MCF 10A (cell line): ENCODE measurements at regions not wholly inside any gene's neighbourhood (a gene's known extent, or its start where the extent isn't known, plus 50 kb on each side); places are given as distances from the start of the nearest gene placed in this dataset.
A peak's percentile ranks its signal among the peaks of the same experiment; 100 is the strongest.
"Not testable (repeated sequence)": the region's sequence is repeated elsewhere in the genome, so short reads cannot be mapped to it uniquely, and the experiment has no call there.

Source experiments
- BruUV-seq: library from RNA; stranded (reverse); fragments of 400-500 nt; replicated peaks from 2 replicates; lab custom pipeline; 2021; lab: Mats Ljungman, UMichigan
- CTCF ChIA-PET: fragments of 300-600 bp; sonication (Branson Sonifier 250); formaldehyde crosslinking; extraction: SDS; loops from one replicate; lab custom pipeline; 2021; ENCODE audit warnings: antibody characterized with exemption, inconsistent platforms; lab: Yijun Ruan, JAX
- POLR2A ChIA-PET: fragments of 300-600, 350-650 bp; sonication (Branson Sonifier 250); formaldehyde crosslinking; extraction: SDS; loops from one replicate; lab custom pipeline; 2020; ENCODE audit warnings: antibody characterized with exemption, inconsistent platforms; lab: Yijun Ruan, JAX
- DNase-seq: peaks from one replicate; pipeline ENCODE4 v3.0.0-alpha.2; 2018; ENCODE audit not compliant: unreplicated experiment
- H3K27ac Mint-ChIP-seq: one replicate; pipeline ENCODE4 v1.8.0; 2022; ENCODE audit warnings: mild to moderate bottlenecking, low read depth, mixed read lengths; ENCODE audit not compliant: unreplicated experiment
- H3K27me3 Mint-ChIP-seq: one replicate; pipeline ENCODE4 v1.8.0; 2022; ENCODE audit warnings: mixed read lengths; ENCODE audit not compliant: insufficient read depth, unreplicated experiment
- H3K36me3 Mint-ChIP-seq: one replicate; pipeline ENCODE4 v1.8.0; 2022; ENCODE audit warnings: mild to moderate bottlenecking, moderate library complexity, mixed read lengths; ENCODE audit not compliant: insufficient read depth, unreplicated experiment
- H3K4me1 Mint-ChIP-seq: one replicate; pipeline ENCODE4 v1.8.0; 2022; ENCODE audit warnings: mixed read lengths; ENCODE audit not compliant: insufficient read depth, unreplicated experiment
- H3K4me3 Mint-ChIP-seq: one replicate; pipeline ENCODE4 v1.8.0; 2022; ENCODE audit warnings: mild to moderate bottlenecking, moderate library complexity, mixed read lengths; ENCODE audit not compliant: unreplicated experiment
- H3K9me3 Mint-ChIP-seq: one replicate; pipeline ENCODE4 v1.8.0; 2022; ENCODE audit warnings: mixed read lengths; ENCODE audit not compliant: unreplicated experiment
- intact Hi-C: fragments of 100-400 bp; cut with micrococcal nuclease; formaldehyde crosslinking; loops from 2 replicates; pipeline ENCODE4 v1.14.1; 2022
- TF ChIP-seq, protein P1 (sequence below): fragments of 200-600 bp; IDR thresholded peaks from one replicate; pipeline ENCODE4 v1.8.0; 2022; ENCODE audit warnings: antibody characterized with exemption, mild to moderate bottlenecking; ENCODE audit not compliant: unreplicated experiment

- Mint-ChIP-seq H3K27ac (no peak overlapping the region), H3K36me3 (no peaks in the 10 kb centered on the region), H3K4me1 (peaks cover 7% of the 10 kb centered on the region), H3K4me3 (no peak overlapping the region), H3K27me3 (no peaks in the 10 kb centered on the region), H3K9me3 (no peaks in the 10 kb centered on the region)
- DNase-seq, result no peak
- BruUV-seq, result no TSS peak
- TF ChIP-seq, protein P1, sequence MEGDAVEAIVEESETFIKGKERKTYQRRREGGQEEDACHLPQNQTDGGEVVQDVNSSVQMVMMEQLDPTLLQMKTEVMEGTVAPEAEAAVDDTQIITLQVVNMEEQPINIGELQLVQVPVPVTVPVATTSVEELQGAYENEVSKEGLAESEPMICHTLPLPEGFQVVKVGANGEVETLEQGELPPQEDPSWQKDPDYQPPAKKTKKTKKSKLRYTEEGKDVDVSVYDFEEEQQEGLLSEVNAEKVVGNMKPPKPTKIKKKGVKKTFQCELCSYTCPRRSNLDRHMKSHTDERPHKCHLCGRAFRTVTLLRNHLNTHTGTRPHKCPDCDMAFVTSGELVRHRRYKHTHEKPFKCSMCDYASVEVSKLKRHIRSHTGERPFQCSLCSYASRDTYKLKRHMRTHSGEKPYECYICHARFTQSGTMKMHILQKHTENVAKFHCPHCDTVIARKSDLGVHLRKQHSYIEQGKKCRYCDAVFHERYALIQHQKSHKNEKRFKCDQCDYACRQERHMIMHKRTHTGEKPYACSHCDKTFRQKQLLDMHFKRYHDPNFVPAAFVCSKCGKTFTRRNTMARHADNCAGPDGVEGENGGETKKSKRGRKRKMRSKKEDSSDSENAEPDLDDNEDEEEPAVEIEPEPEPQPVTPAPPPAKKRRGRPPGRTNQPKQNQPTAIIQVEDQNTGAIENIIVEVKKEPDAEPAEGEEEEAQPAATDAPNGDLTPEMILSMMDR, result no peak
- POLR2A ChIA-PET, result no interaction called here
- intact Hi-C loops, result no loop called here
- CTCF ChIA-PET, result interaction anchor here (0.6 to 6.6 kb wide), 2 partner anchors 68 to 86 kb away, joined by 3 to 33 read pairs; no protein-coding TSS in a partner anchor
Measured at GRCh38 chr4:26056406-26056805, 142.4 kb downstream of the SMIM20 start.

- H3K27me3 Mint-ChIP-seq, H3K36me3 Mint-ChIP-seq, BruUV-seq, DNase-seq, H3K4me1 Mint-ChIP-seq, H3K9me3 Mint-ChIP-seq, H3K27ac Mint-ChIP-seq, intact Hi-C loops, H3K4me3 Mint-ChIP-seq: not testable (repeated sequence)
- ChIA-PET POLR2A (interaction anchor here (0.6 to 2.0 kb wide), 3 partner anchors 262 to 657 kb away, joined by 3 to 9 read pairs (median 3); no protein-coding TSS in a partner anchor), CTCF (interaction anchor here (0.5 to 6.6 kb wide), 6 partner anchors 25 to 352 kb away, joined by 3 to 33 read pairs (median 6); no protein-coding TSS in a partner anchor)
Measured at GRCh38 chr4:26057839-26058238, 143.8 kb downstream of the SMIM20 start.

- no peak overlapping the region for H3K27ac Mint-ChIP-seq
- DNase-seq, result peak; percentile 85
- intact Hi-C loops, result no loop called here
- TF ChIP-seq, protein P1, result no peak
- H3K27me3 Mint-ChIP-seq, result no peaks in the 10 kb centered on the region
- H3K4me1 Mint-ChIP-seq, result peaks cover 7% of the 10 kb centered on the region
- POLR2A ChIA-PET, result interaction anchor here (0.7 to 2.0 kb wide), 7 partner anchors 24 to 284 kb away, joined by 3 to 16 read pairs (median 4); no protein-coding TSS in a partner anchor
- BruUV-seq, result no TSS peak
- CTCF ChIA-PET, result interaction anchor here (0.5 to 6.6 kb wide), 9 partner anchors 14 to 352 kb away, joined by 3 to 33 read pairs (median 3); no protein-coding TSS in a partner anchor
- no peaks in the 10 kb centered on the region for H3K36me3 Mint-ChIP-seq
- no peak overlapping the region for H3K4me3 Mint-ChIP-seq
- H3K9me3 Mint-ChIP-seq, result no peaks in the 10 kb centered on the region
Measured at GRCh38 chr4:26058537-26058936, 144.5 kb downstream of the SMIM20 start.

DNA sequence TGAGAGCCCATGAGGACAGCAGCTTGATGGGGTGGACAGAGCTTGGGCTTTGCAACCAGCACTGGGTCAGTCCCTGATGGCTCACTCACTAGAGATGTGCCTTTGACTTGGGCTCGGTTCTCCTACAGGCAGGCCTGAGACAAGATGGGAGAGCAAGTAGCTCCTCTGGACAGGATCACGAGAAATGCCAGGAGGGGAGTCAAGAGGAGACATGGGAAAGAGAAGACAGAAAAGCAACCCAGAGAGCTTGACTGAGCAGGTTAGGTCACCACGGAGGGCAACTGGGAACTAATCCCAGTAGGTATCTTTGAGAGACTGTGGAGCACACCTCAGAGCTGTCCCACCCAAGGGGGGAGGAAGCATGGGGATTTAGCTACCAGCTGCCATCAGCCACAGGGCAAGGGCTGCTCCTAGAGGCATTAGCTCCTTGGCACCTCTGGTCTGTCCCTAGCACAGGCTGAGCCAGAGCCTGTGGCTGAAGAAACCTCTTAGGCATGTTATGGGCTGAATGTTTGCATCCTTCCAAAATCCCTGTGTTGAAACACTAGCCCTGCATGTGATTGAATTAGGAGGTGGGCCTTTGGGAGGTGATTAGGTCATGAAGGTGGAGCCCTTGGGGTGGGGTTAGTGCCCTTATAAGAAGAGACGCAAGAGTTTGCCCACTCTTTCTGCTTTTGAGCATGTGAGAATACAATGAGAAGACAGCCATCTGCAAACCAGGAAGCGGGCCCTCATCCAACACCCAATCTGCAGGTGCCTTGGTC, 145.6 kb downstream of the SMIM20 start:
- CTCF ChIA-PET, result interaction anchor here (0.5 to 6.6 kb wide), 11 partner anchors 14 to 353 kb away, joined by 3 to 33 read pairs (median 3); no protein-coding TSS in a partner anchor
- Mint-ChIP-seq H3K27ac (no peak overlapping the region), H3K9me3 (no peaks in the 10 kb centered on the region), H3K27me3 (no peaks in the 10 kb centered on the region), H3K36me3 (no peaks in the 10 kb centered on the region), H3K4me1 (peaks cover 7% of the 10 kb centered on the region), H3K4me3 (no peak overlapping the region)
- DNase-seq, result no peak
- TF ChIP-seq, protein P1, result no peak
- intact Hi-C loops, result loop anchor here (5.0 kb wide), 1 partner anchor 37 kb away; no protein-coding TSS in a partner anchor
- POLR2A ChIA-PET, result interaction anchor here (0.6 to 2.0 kb wide), 8 partner anchors 23 to 583 kb away, joined by 3 to 16 read pairs (median 4); no protein-coding TSS in a partner anchor
- BruUV-seq, result no TSS peak
